ENCODE measurements at regions not wholly inside any gene's neighbourhood (a gene's known extent, or its start where the extent isn't known, plus 50 kb on each side); places are given as distances from the start of the nearest gene placed in this dataset.

GRCh38 chr6:126616866-126617265 lies 277.0 kb downstream of the CENPW start (continued):
- TF ChIP-seq, protein P1, sequence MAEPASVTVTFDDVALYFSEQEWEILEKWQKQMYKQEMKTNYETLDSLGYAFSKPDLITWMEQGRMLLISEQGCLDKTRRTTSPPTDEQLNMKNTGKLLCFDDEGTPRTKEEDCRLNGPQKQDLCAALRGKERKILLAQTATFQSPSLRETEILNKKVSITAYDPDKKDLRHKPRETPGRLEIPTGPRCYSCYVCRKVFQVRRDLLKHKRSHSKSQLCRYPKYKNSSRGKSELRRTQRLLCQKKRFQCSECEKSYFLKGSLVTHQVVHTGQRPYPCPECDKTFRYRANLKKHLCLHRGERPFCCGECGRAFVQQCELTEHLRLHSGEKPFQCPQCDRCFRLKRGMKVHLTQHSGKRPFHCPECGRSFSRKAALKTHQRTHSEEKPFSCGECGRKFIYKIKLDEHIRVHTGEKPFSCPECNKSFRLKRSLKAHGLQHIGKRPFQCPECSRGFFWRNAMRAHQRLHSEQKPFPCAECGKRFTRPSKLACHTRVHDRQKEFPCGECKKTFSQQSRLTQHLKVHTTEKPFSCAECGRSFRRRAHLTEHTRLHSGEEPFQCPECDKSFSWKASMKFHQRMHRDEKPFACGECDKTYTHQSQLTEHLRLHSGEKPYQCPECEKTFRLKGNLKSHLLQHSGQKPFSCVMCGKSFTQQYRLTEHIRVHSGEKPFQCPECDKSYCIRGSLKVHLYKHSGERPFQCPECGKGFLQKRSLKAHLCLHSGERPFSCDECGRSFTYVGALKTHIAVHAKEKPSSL (CRISPR knock-in tag; conservative IDR thresholded peaks at IDR 0.05) = no peak
- TF ChIP-seq ZNF138 (CRISPR knock-in tag; conservative IDR thresholded peaks at IDR 0.05) (no peak), KAT7 (CRISPR knock-in tag; IDR thresholded peaks at IDR 0.05; ENCODE audit: borderline replicate concordance) (no peak), GABPB1 (CRISPR knock-in tag; IDR thresholded peaks at IDR 0.05) (no peak), E2F1 (CRISPR knock-in tag; IDR thresholded peaks at IDR 0.05) (no peak), CREM (CRISPR knock-in tag; IDR thresholded peaks at IDR 0.05) (no peak), EMX1 (CRISPR knock-in tag; IDR thresholded peaks at IDR 0.05) (no peak), JAZF1 (CRISPR knock-in tag; IDR thresholded peaks at IDR 0.05) (no peak), ATF1 (CRISPR knock-in tag; IDR thresholded peaks at IDR 0.05) (no peak), ZNF232 (CRISPR knock-in tag; IDR thresholded peaks at IDR 0.05) (no peak)
- TF ChIP-seq, protein P2, sequence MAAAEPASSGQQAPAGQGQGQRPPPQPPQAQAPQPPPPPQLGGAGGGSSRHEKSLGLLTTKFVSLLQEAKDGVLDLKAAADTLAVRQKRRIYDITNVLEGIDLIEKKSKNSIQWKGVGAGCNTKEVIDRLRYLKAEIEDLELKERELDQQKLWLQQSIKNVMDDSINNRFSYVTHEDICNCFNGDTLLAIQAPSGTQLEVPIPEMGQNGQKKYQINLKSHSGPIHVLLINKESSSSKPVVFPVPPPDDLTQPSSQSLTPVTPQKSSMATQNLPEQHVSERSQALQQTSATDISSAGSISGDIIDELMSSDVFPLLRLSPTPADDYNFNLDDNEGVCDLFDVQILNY (CRISPR knock-in tag; IDR thresholded peaks at IDR 0.05) = no peak
- TF ChIP-seq, protein P3, sequence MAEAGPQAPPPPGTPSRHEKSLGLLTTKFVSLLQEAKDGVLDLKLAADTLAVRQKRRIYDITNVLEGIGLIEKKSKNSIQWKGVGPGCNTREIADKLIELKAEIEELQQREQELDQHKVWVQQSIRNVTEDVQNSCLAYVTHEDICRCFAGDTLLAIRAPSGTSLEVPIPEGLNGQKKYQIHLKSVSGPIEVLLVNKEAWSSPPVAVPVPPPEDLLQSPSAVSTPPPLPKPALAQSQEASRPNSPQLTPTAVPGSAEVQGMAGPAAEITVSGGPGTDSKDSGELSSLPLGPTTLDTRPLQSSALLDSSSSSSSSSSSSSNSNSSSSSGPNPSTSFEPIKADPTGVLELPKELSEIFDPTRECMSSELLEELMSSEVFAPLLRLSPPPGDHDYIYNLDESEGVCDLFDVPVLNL (CRISPR knock-in tag; IDR thresholded peaks at IDR 0.05; ENCODE audit: borderline replicate concordance, low read depth) = no peak

- Mint-ChIP-seq H3K4me1 (peaks cover 12% of the 10 kb centered on the region), H3K9me3 (peaks cover 11% of the 10 kb centered on the region), H3K27ac (no peak overlapping the region), H3K36me3 (peaks cover 4% of the 10 kb centered on the region; the same call in 1 of the 2 replicates), H3K4me3 (no peak overlapping the region), H3K27me3 (ENCODE audit: low read depth) (no peaks in the 10 kb centered on the region)
- POLR2A ChIA-PET = no interaction called here
- no peak for TF ChIP-seq PRDM15 (CRISPR knock-in tag; IDR thresholded peaks at IDR 0.05)
- TF ChIP-seq JUN (CRISPR knock-in tag; IDR thresholded peaks at IDR 0.05) = no peak
- TF ChIP-seq MXD4 (CRISPR knock-in tag; IDR thresholded peaks at IDR 0.05; ENCODE audit: borderline replicate concordance) = no peak
- no peak for TF ChIP-seq ZSCAN18 (CRISPR knock-in tag; IDR thresholded peaks at IDR 0.05)
- no peak for TF ChIP-seq ZMAT4 (CRISPR knock-in tag; IDR thresholded peaks at IDR 0.05)
- CTCF ChIA-PET = no interaction called here
- ATAC-seq (no peak), DNase-seq (ENCODE audit: low spot score) (no peak)
These were observed 278.9 kb downstream of the CENPW start for GRCh38 chr6:126618639-126619343.

Measured in WTC11 (cell line).